Neutrophil (primary cell): ENCODE measurements at regions not wholly inside any gene's neighbourhood (a gene's known extent, or its start where the extent isn't known, plus 50 kb on each side); places are given as distances from the start of the nearest gene placed in this dataset.

Experiments used
- H3K27ac ChIP-seq: fragments of 200-600 bp; sonication (generic); 2 replicates; pipeline ENCODE4 v1.5.1; 2016; ENCODE audit warnings: mild to moderate bottlenecking, moderate library complexity
- H3K27me3 ChIP-seq: fragments of 200-600 bp; sonication (generic); 2 replicates; pipeline ENCODE4 v1.6.0; 2016; ENCODE audit warnings: mild to moderate bottlenecking
- H3K36me3 ChIP-seq: fragments of 200-600 bp; sonication (generic); 2 replicates; pipeline ENCODE4 v1.5.1; 2017
- H3K4me1 ChIP-seq, 2 experiments: fragments of 200-600 bp in 1 of 2; sonication (generic) in 1 of 2; 1 replicate in 1 of 2; 2 replicates in 1 of 2; pipeline versions ENCODE4 v1.5.1 to v1.6.1; 2013 to 2016; ENCODE audit warnings: low read depth in 1 of 2, low read length in 1 of 2, mild to moderate bottlenecking in 1 of 2, moderate library complexity in 1 of 2; ENCODE audit not compliant: control insufficient read depth in 1 of 2, insufficient read depth in 1 of 2
- H3K4me3 ChIP-seq, 2 experiments: fragments of 200-600 bp in 1 of 2; sonication (generic) in 1 of 2; 1 replicate in 1 of 2; 2 replicates in 1 of 2; pipeline ENCODE4 v1.5.1; 2013 to 2016; ENCODE audit warnings: low read depth in 1 of 2, low read length in 1 of 2, mild to moderate bottlenecking in 1 of 2, moderate library complexity in 1 of 2
- H3K9me3 ChIP-seq: fragments of 200-600 bp; sonication (generic); 2 replicates; pipeline ENCODE4 v1.5.1; 2016
- CTCF ChIP-seq: fragments of 200-600 bp; sonication (generic); IDR thresholded peaks from 2 replicates; pipeline ENCODE4 v1.5.1; 2016; ENCODE audit warnings: antibody characterized with exemption

GRCh38 chr18:77622009-77622692, 372.5 kb downstream of the GALR1 start:
- Histone ChIP-seq H3K4me3 (no peak overlapping the region), H3K27me3 (no peaks in the 10 kb centered on the region), H3K36me3 (no peaks in the 10 kb centered on the region), H3K4me1 (no peaks in the 10 kb centered on the region), H3K9me3 (no peaks in the 10 kb centered on the region), H3K27ac (no peak overlapping the region)
- TF ChIP-seq CTCF: no peak

GRCh38 chr18:77632758-77633157, 383.1 kb downstream of the GALR1 start:
- H3K4me1 ChIP-seq: no peaks in the 10 kb centered on the region
- no peak overlapping the region for H3K27ac ChIP-seq
- no peak overlapping the region for H3K4me3 ChIP-seq
- TF ChIP-seq CTCF: no peak
- no peaks in the 10 kb centered on the region for H3K27me3 ChIP-seq
- H3K9me3 ChIP-seq: no peaks in the 10 kb centered on the region
- H3K36me3 ChIP-seq: no peaks in the 10 kb centered on the region

GRCh38 chr18:77634494-77634893, 384.8 kb downstream of the GALR1 start:
- Histone ChIP-seq H3K27ac (no peak overlapping the region), H3K27me3 (no peaks in the 10 kb centered on the region), H3K4me1 (no peaks in the 10 kb centered on the region), H3K9me3 (no peaks in the 10 kb centered on the region), H3K4me3 (no peak overlapping the region), H3K36me3 (no peaks in the 10 kb centered on the region)
- no peak for TF ChIP-seq CTCF

- Histone ChIP-seq H3K36me3 (no peaks in the 10 kb centered on the region), H3K9me3 (no peaks in the 10 kb centered on the region), H3K27me3 (no peaks in the 10 kb centered on the region), H3K27ac (no peak overlapping the region), H3K4me1 (no peaks in the 10 kb centered on the region), H3K4me3 (no peak overlapping the region)
- TF ChIP-seq CTCF: no peak
These were observed 385.8 kb downstream of the GALR1 start for GRCh38 chr18:77635451-77635850.

GRCh38 chr18:77635858-77636257, 386.2 kb downstream of the GALR1 start:
- Histone ChIP-seq H3K36me3 (no peaks in the 10 kb centered on the region), H3K4me1 (no peaks in the 10 kb centered on the region), H3K27me3 (no peaks in the 10 kb centered on the region), H3K9me3 (no peaks in the 10 kb centered on the region), H3K27ac (no peak overlapping the region), H3K4me3 (no peak overlapping the region)
- TF ChIP-seq CTCF: no peak
